ENCODE measurements at regions not wholly inside any gene's neighbourhood (a gene's known extent, or its start where the extent isn't known, plus 50 kb on each side); places are given as distances from the start of the nearest gene placed in this dataset.
"Not testable (repeated sequence)": the region's sequence is repeated elsewhere in the genome, so short reads cannot be mapped to it uniquely, and the experiment has no call there.

GRCh38 chr13:46463719-46464118 is 76.7 kb upstream of the RUBCNL start:
- no peak for DNase-seq

DNA sequence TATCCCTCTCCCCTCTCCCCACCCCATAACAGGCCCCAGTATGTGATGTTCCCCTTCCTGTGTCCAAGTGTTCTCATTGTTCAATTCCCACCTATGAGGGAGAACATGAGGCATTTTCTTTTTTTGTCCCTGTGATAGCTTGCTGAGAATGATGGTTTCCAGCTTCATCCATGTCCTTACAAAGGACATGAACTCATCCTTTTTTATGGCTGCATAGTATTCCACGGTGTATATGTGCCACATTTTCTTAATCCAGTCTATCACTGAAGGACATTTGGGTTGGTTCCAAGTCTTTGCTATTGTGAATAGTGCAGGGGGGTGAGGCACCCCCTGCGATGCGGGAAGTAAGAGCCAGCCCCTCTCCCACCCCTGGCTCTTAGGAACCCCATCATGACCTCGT is 73.2 kb upstream of the RUBCNL start:
- DNase-seq, result not testable (repeated sequence)

GRCh38 chr13:46457255-46457654 is 70.2 kb upstream of the RUBCNL start:
- not testable (repeated sequence) for DNase-seq

DNA sequence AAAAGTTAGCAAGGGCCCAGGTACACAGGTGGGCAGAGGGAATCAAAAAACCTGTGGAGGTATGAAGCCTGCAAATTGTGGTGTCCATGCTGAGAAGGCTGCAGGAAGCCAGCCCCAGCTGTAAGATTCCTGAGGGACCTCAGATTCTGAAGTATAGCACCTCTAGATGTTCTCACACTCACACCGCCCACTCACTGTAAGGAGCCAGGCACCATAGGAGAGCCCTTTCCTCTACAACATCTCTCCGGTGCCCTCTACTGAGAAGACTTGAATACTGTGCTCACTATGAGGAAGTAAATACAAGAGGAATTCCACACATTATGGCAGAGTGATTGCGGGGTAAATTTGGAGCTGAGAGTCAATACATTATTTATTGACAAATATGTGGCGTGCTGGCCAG is 68.9 kb upstream of the RUBCNL start:
- peak; percentile 0 for DNase-seq

DNA sequence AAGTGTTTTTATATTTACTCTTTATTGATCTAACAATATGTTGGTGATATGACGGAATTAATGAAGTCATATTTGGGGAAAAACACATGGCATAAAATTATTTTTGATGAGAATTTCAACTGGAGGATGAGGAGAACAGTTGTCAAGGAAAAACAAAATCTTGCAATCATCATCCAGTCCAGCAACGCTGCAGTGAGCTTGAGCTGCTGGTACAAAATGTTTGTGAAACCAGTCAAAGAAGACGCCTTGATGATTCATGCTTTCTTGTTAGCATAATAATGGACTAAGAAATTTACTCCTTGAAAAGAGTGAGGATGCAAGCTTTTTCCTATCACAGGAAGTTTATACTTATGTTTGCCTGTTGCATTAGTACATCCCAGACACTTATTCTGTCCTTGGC is 64.1 kb upstream of the RUBCNL start:
- DNase-seq, result not testable (repeated sequence)

GRCh38 chr13:46449949-46450348 is 62.9 kb upstream of the RUBCNL start:
- DNase-seq, result not testable (repeated sequence)

DNA sequence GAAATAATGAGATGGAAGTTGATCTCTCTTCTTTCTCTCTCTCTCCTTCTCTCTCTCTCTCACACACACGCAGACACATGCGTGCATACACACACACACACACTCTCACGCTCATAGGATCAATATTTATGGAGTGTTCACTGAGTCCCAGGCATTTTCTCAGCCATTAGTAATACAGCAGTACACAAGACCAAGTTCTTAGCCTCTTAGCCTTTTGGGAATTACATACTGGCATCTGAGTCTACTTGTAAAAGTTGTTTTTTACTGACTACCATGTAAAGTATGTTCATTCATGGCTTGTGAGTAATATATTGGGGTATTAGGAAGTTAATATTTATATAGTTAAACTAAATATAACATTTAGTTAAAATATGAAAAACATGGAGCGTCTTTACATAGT is 61.1 kb upstream of the RUBCNL start:
- not testable (repeated sequence) for DNase-seq

GRCh38 chr13:46437808-46438404 is 50.9 kb upstream of the RUBCNL start:
- DNase-seq, result not testable (repeated sequence)
